Hepatocyte (in vitro differentiated cells): ENCODE measurements at regions not wholly inside any gene's neighbourhood (a gene's known extent, or its start where the extent isn't known, plus 50 kb on each side); places are given as distances from the start of the nearest gene placed in this dataset.
"Not testable (repeated sequence)": the region's sequence is repeated elsewhere in the genome, so short reads cannot be mapped to it uniquely, and the experiment has no call there.

Experiments used
- DNase-seq: peaks from one replicate; pipeline ENCODE4 v3.0.0-alpha.2; 2016; ENCODE audit warnings: low spot score
- H2AFZ ChIP-seq: fragments of 200-600 bp; sonication (generic); 2 replicates; pipeline ENCODE4 v1.6.0; 2016; ENCODE audit warnings: antibody characterized with exemption, mild to moderate bottlenecking
- H3K27ac ChIP-seq: fragments of 200-600 bp; sonication (generic); 2 replicates; pipeline ENCODE4 v1.5.1; 2016; ENCODE audit warnings: mild to moderate bottlenecking
- H3K27me3 ChIP-seq: fragments of 200-600 bp; sonication (generic); 2 replicates; pipeline ENCODE4 v1.6.1; 2016
- H3K36me3 ChIP-seq: fragments of 200-600 bp; sonication (generic); replicated peaks from 2 replicates; pipeline ENCODE4 v1.5.1; 2016; ENCODE audit warnings: low read depth; ENCODE audit not compliant: insufficient read depth
- H3K4me1 ChIP-seq: fragments of 200-600 bp; sonication (generic); 2 replicates; pipeline ENCODE4 v1.5.1; 2016; ENCODE audit warnings: mild to moderate bottlenecking, moderate library complexity; ENCODE audit not compliant: insufficient read depth
- H3K4me2 ChIP-seq: fragments of 200-600 bp; sonication (generic); 2 replicates; pipeline ENCODE4 v1.6.0; 2016
- H3K4me3 ChIP-seq: fragments of 200-600 bp; sonication (generic); 2 replicates; pipeline ENCODE4 v1.5.1; 2016; ENCODE audit warnings: mild to moderate bottlenecking
- H3K79me2 ChIP-seq: fragments of 200-600 bp; sonication (generic); 2 replicates; pipeline ENCODE4 v1.6.0; 2017; ENCODE audit warnings: mild to moderate bottlenecking
- H3K9me2 ChIP-seq: fragments of 200-600 bp; sonication (generic); replicated peaks from 2 replicates; pipeline ENCODE4 v1.6.0; 2017; ENCODE audit warnings: mild to moderate bottlenecking; ENCODE audit not compliant: insufficient read depth
- H3K9me3 ChIP-seq: fragments of 200-600 bp; sonication (generic); 2 replicates; pipeline ENCODE4 v1.5.1; 2016; ENCODE audit warnings: low read depth, mild to moderate bottlenecking
- H4K20me1 ChIP-seq: fragments of 200-600 bp; sonication (generic); 2 replicates; pipeline ENCODE4 v1.6.0; 2016; ENCODE audit warnings: mild to moderate bottlenecking; ENCODE audit not compliant: insufficient read depth, poor library complexity, severe bottlenecking
- EZH2 ChIP-seq: fragments of 200-600 bp; sonication (generic); IDR thresholded peaks from 2 replicates; pipeline ENCODE4 v1.6.1; 2016; ENCODE audit warnings: antibody characterized with exemption, mild to moderate bottlenecking, borderline replicate concordance
- EZH2phosphoT487 ChIP-seq: fragments of 200-600 bp; sonication (generic); IDR thresholded peaks from one replicate; pipeline ENCODE4 v1.6.1; 2018; ENCODE audit warnings: antibody characterized with exemption, mild to moderate bottlenecking, low read depth, moderate library complexity; ENCODE audit not compliant: unreplicated experiment, severe bottlenecking
- WGBS: methylation state at CpG from one replicate; pipeline ENCODE4 v1.1.6; 2016; ENCODE audit warnings: low lambda C conversion rate; ENCODE audit errors: missing lambda C conversion rate; 5-methylcytosine and 5-hydroxymethylcytosine counted together
- TF ChIP-seq, protein P1 (sequence below): fragments of 200-600 bp; sonication (generic); IDR thresholded peaks from 2 replicates; pipeline ENCODE4 v1.5.1; 2016; ENCODE audit warnings: antibody characterized with exemption, mild to moderate bottlenecking; ENCODE audit not compliant: poor library complexity

GRCh38 chr5:145408048-145408341, 427.1 kb downstream of the PRELID2 start:
- no peak overlapping the region for H2AFZ ChIP-seq
- H3K79me2 ChIP-seq = no peaks in the 10 kb centered on the region
- no peaks in the 10 kb centered on the region for H4K20me1 ChIP-seq
- H3K9me2 ChIP-seq = no peaks in the 10 kb centered on the region
- H3K36me3 ChIP-seq = no peaks in the 10 kb centered on the region
- WGBS = 88% methylated on average over 1 of the region's 1 CpG
- no peak overlapping the region for H3K27ac ChIP-seq
- DNase-seq = no peak
- H3K9me3 ChIP-seq = no peaks in the 10 kb centered on the region
- H3K4me3 ChIP-seq = no peak overlapping the region
- no peak overlapping the region for H3K4me2 ChIP-seq
- H3K27me3 ChIP-seq = no peaks in the 10 kb centered on the region
- TF ChIP-seq, protein P1, sequence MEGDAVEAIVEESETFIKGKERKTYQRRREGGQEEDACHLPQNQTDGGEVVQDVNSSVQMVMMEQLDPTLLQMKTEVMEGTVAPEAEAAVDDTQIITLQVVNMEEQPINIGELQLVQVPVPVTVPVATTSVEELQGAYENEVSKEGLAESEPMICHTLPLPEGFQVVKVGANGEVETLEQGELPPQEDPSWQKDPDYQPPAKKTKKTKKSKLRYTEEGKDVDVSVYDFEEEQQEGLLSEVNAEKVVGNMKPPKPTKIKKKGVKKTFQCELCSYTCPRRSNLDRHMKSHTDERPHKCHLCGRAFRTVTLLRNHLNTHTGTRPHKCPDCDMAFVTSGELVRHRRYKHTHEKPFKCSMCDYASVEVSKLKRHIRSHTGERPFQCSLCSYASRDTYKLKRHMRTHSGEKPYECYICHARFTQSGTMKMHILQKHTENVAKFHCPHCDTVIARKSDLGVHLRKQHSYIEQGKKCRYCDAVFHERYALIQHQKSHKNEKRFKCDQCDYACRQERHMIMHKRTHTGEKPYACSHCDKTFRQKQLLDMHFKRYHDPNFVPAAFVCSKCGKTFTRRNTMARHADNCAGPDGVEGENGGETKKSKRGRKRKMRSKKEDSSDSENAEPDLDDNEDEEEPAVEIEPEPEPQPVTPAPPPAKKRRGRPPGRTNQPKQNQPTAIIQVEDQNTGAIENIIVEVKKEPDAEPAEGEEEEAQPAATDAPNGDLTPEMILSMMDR = no peak
- TF ChIP-seq EZH2 (no peak), EZH2phosphoT487 (no peak)
- no peaks in the 10 kb centered on the region for H3K4me1 ChIP-seq

DNA sequence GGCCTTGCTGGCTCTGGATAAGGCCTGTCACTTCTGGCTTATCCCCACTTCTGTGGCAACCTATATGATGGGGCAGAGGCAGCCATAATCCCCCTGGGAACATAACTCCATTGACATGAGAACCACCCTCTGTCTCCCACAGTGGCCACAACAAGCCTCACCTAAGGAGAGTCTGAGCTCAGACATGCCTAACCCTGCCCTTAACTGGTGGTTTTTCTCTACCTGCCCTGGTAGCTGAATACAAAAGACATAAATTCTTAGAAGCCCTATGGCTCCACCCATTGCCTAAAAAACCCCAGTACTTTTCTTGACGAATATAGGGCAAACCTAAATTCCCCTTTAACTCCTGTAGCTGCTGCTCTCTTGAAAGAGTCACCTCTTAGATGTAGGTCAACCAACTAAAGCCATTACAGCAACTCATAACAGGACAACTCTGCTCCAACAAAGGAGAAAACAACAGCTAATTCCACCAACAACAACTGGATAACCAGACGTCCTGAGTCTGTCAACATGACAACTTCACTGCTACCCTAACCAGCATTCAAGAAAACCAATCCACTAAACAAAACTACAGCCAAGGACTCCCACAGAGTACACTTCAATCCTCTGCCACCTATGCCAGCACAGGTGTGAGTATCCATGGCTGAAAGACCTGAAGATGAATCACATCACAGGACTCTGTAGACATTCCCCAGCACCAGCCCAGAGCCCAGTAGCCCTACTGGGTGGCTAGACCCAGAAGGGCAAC, 427.7 kb downstream of the PRELID2 start:
- Histone ChIP-seq H3K9me2 (no peaks in the 10 kb centered on the region), H2AFZ (no peak overlapping the region), H3K4me2 (no peak overlapping the region), H3K4me3 (no peak overlapping the region), H3K9me3 (no peaks in the 10 kb centered on the region), H3K27ac (no peak overlapping the region), H3K4me1 (no peaks in the 10 kb centered on the region), H4K20me1 (no peaks in the 10 kb centered on the region), H3K27me3 (no peaks in the 10 kb centered on the region), H3K36me3 (no peaks in the 10 kb centered on the region), H3K79me2 (no peaks in the 10 kb centered on the region)
- no peak for TF ChIP-seq EZH2phosphoT487
- TF ChIP-seq, protein P1 = no peak
- TF ChIP-seq EZH2 = no peak
- DNase-seq = no peak
- WGBS = 89% methylated on average over 2 of the region's 2 CpGs

- Histone ChIP-seq H3K9me3 (no peaks in the 10 kb centered on the region), H3K27ac (no peak overlapping the region), H3K4me2 (no peak overlapping the region), H3K9me2 (no peaks in the 10 kb centered on the region), H3K4me1 (no peaks in the 10 kb centered on the region), H3K27me3 (no peaks in the 10 kb centered on the region), H3K4me3 (no peak overlapping the region), H2AFZ (no peak overlapping the region), H3K36me3 (no peaks in the 10 kb centered on the region), H3K79me2 (no peaks in the 10 kb centered on the region), H4K20me1 (no peaks in the 10 kb centered on the region)
- no peak for DNase-seq
- TF ChIP-seq, protein P1 = no peak
- TF ChIP-seq EZH2 (no peak), EZH2phosphoT487 (no peak)
- 96% methylated on average over 7 of the region's 7 CpGs for WGBS
Observed at GRCh38 chr5:145403992-145404391, 431.1 kb downstream of the PRELID2 start.

DNA sequence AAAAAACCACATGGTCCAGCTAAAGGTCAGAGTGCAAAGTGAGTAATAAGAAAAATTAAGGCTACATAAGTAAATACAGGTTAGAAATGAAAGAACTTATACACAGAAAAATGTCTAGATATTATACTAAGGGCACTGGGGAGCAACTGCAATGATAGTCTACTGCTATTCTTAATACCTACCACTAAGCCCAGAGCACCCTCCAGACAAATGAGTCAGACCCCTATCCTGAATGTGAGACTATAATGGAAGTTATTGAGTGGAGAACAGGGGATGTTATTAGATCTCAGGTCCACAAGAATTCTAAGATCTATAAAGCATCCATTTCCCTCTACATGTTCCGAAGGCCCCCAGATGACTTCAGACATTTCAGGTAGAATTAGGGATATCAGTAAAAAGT, 438.3 kb downstream of the PRELID2 start:
- Histone ChIP-seq H3K36me3 (no peaks in the 10 kb centered on the region), H3K9me2 (no peaks in the 10 kb centered on the region), H3K9me3 (no peaks in the 10 kb centered on the region), H3K27me3 (no peaks in the 10 kb centered on the region), H3K27ac (no peak overlapping the region), H4K20me1 (no peaks in the 10 kb centered on the region), H3K4me2 (no peak overlapping the region), H3K4me3 (no peak overlapping the region), H2AFZ (no peak overlapping the region), H3K4me1 (no peaks in the 10 kb centered on the region), H3K79me2 (no peaks in the 10 kb centered on the region)
- DNase-seq = no peak
- no peak for TF ChIP-seq EZH2
- TF ChIP-seq, protein P1 = no peak
- TF ChIP-seq EZH2phosphoT487 = no peak
- 97% methylated on average over 1 of the region's 1 CpG for WGBS

DNA sequence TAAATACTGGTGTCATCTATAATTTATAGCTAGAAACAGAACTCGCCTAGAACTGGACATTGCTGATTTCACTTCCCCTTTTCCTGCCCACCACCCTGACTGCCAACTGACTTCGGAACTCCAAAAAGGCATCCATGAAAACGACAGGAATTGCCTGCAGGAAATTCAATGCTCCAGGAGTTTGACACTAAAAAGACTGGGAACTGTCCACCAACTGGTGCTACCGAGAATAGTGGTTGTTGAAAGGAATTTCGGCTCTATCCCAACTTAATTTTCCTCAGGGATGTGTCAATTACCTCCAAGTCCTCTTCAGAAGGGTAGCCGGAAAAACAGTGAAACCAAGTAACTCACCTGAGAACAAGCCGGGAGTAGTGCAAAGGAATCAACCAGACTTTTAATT, 440.0 kb downstream of the PRELID2 start:
- not testable (repeated sequence) for H3K4me2 ChIP-seq, H3K9me2 ChIP-seq, H3K4me1 ChIP-seq, DNase-seq, H3K36me3 ChIP-seq, H3K27me3 ChIP-seq, H2AFZ ChIP-seq, H3K27ac ChIP-seq, H3K9me3 ChIP-seq, H3K4me3 ChIP-seq, H4K20me1 ChIP-seq, H3K79me2 ChIP-seq
- 75% methylated on average over 7 of the region's 7 CpGs for WGBS
